HepG2 (cell line): ENCODE measurements at regions not wholly inside any gene's neighbourhood (a gene's known extent, or its start where the extent isn't known, plus 50 kb on each side); places are given as distances from the start of the nearest gene placed in this dataset.

ENCODE experiments used
- ASH2L ChIP-seq: fragments of 300-600, 200-600 bp; sonication (generic); IDR thresholded peaks from 2 replicates; pipeline ENCODE4 v1.7.0; 2017; ENCODE audit warnings: low read depth, mild to moderate bottlenecking, moderate library complexity, mixed read lengths, low read length; ENCODE audit not compliant: insufficient read length
- ATM ChIP-seq: fragments of 450-650 bp; IDR thresholded peaks from 2 replicates; pipeline ENCODE4 v1.7.1; 2017; ENCODE audit warnings: mild to moderate bottlenecking, borderline replicate concordance
- BATF2 ChIP-seq: sonication (generic); formaldehyde crosslinking; IDR thresholded peaks from 2 replicates; pipeline ENCODE4 v1.8.0; 2022; ENCODE audit warnings: mild to moderate bottlenecking, missing genetic modification reagents, moderate library complexity
- GPBP1L1 ChIP-seq: sonication (generic); formaldehyde crosslinking; IDR thresholded peaks from 2 replicates; pipeline ENCODE4 v1.5.0; 2020; ENCODE audit warnings: mild to moderate bottlenecking, missing genetic modification reagents
- HBP1 ChIP-seq: IDR thresholded peaks from 2 replicates; pipeline ENCODE4 v1.6.1; 2016; ENCODE audit warnings: low read depth, control low read depth
- JUN ChIP-seq: sonication (generic); formaldehyde crosslinking; IDR thresholded peaks from 2 replicates; pipeline ENCODE4 v1.4.0; 2020; ENCODE audit warnings: mild to moderate bottlenecking, missing genetic modification reagents
- KDM1A ChIP-seq: IDR thresholded peaks from 2 replicates; pipeline ENCODE4 v1.6.1; 2016; ENCODE audit warnings: missing compliant biosample characterization
- LCORL ChIP-seq, 2 experiments: fragments of 450-650 bp in 1 of 2; sonication (generic) in 1 of 2; formaldehyde crosslinking in 1 of 2; IDR thresholded peaks; 2 replicates each; pipeline versions ENCODE4 v1.5.0 to v1.6.1; 2017 to 2020; ENCODE audit warnings: antibody characterized with exemption in 1 of 2, missing genetic modification reagents in 1 of 2
- MAFK ChIP-seq, 2 experiments: IDR thresholded peaks in 1 of 2; conservative IDR thresholded peaks in 1 of 2; 2 replicates each; pipeline ENCODE4 v1.6.1; 2011; ENCODE audit warnings: improper control_type of control experiment in 2 of 2, low read length in 2 of 2
- MLX ChIP-seq: IDR thresholded peaks from 2 replicates; pipeline ENCODE4 v1.6.1; 2016
- MTA3 ChIP-seq: sonication (generic); formaldehyde crosslinking; IDR thresholded peaks from 2 replicates; pipeline ENCODE4 v1.4.0; 2020; ENCODE audit warnings: missing genetic modification reagents
- SAFB2 ChIP-seq: sonication (generic); formaldehyde crosslinking; IDR thresholded peaks from 2 replicates; pipeline ENCODE4 v1.5.1; 2020; ENCODE audit warnings: missing genetic modification reagents, low read depth, mild to moderate bottlenecking, borderline replicate concordance
- UBTF ChIP-seq: sonication (generic); formaldehyde crosslinking; IDR thresholded peaks from 2 replicates; pipeline ENCODE4 v1.4.0; 2020; ENCODE audit warnings: mild to moderate bottlenecking, missing genetic modification reagents
- ZBTB7B ChIP-seq: sonication (generic); formaldehyde crosslinking; IDR thresholded peaks from 2 replicates; pipeline ENCODE4 v1.4.0; 2020; ENCODE audit warnings: missing genetic modification reagents
- ZHX1 ChIP-seq: sonication (generic); formaldehyde crosslinking; IDR thresholded peaks from 2 replicates; pipeline ENCODE4 v1.8.1; 2022; ENCODE audit warnings: low read depth, mild to moderate bottlenecking, missing genetic modification reagents
- ZNF235 ChIP-seq: sonication (generic); formaldehyde crosslinking; IDR thresholded peaks from 2 replicates; pipeline ENCODE4 v1.8.1; 2023; ENCODE audit warnings: mild to moderate bottlenecking, missing genetic modification reagents, borderline replicate concordance
- ZNF570 ChIP-seq: sonication (generic); formaldehyde crosslinking; IDR thresholded peaks from 2 replicates; pipeline ENCODE4 v1.4.0; 2020; ENCODE audit warnings: mild to moderate bottlenecking, missing genetic modification reagents, borderline replicate concordance
- ZNF670 ChIP-seq: sonication (generic); formaldehyde crosslinking; IDR thresholded peaks from 2 replicates; pipeline ENCODE4 v1.8.0; 2022; ENCODE audit warnings: mild to moderate bottlenecking, missing genetic modification reagents, borderline replicate concordance
- ZNF749 ChIP-seq: sonication (generic); formaldehyde crosslinking; IDR thresholded peaks from 2 replicates; pipeline ENCODE4 v1.8.0; 2022; ENCODE audit warnings: mild to moderate bottlenecking, missing genetic modification reagents, moderate library complexity, borderline replicate concordance

- TF ChIP-seq UBTF (CRISPR knock-in tag) (no peak; the same call in 1 of the 2 replicates), LCORL (IDR thresholded peaks at IDR 0.05) (no peak), LCORL (CRISPR knock-in tag; IDR thresholded peaks at IDR 0.05) (peak; percentile 45; the same call in 1 of the 2 replicates), JUN (CRISPR knock-in tag) (no peak), MLX (CRISPR knock-in tag) (no peak), ZBTB7B (CRISPR knock-in tag) (no peak), ZNF749 (peak; percentile 93), ASH2L (peak; percentile 9), HBP1 (CRISPR knock-in tag) (no peak; the same call in 1 of the 2 replicates), BATF2 (CRISPR knock-in tag) (peak; percentile 76), ATM (no peak), MTA3 (CRISPR knock-in tag) (no peak), SAFB2 (CRISPR knock-in tag) (no peak), ZNF570 (CRISPR knock-in tag) (no peak), ZNF235 (0 out of 2 replicates have a peak, but pooled peaks have one; percentile 55), ZHX1 (CRISPR knock-in tag) (no peak), KDM1A (CRISPR knock-in tag) (no peak), GPBP1L1 (CRISPR knock-in tag) (no peak), ZNF670 (CRISPR knock-in tag) (no peak), MAFK (conservative IDR thresholded peaks at IDR 0.05 in 1 of 2, IDR thresholded peaks at IDR 0.05 in 1 of 2; ENCODE audit: low read length in 2 of 2) (peak in 1 of 2 experiments; percentile 10; a peak in 1 of 4 replicates)
Measured at GRCh38 chr2:144332356-144333142, 187.4 kb downstream of the ZEB2 start (continued).
